GM19468 (cell line): ENCODE measurements at regions not wholly inside any gene's neighbourhood (a gene's known extent, or its start where the extent isn't known, plus 50 kb on each side); places are given as distances from the start of the nearest gene placed in this dataset.

Experiments
- ATAC-seq: cut with Tn5 transposase; IDR thresholded peaks from one replicate; pipeline ENCODE4 v1.9.1; 2021; ENCODE audit warnings: mild to moderate bottlenecking, moderate library complexity, moderate number of reproducible peaks; ENCODE audit not compliant: unreplicated experiment; ENCODE audit errors: extremely low read depth

GRCh38 chr12:84692071-84692470 lies 220.5 kb downstream of the SLC6A15 start:
- no peak for ATAC-seq

DNA sequence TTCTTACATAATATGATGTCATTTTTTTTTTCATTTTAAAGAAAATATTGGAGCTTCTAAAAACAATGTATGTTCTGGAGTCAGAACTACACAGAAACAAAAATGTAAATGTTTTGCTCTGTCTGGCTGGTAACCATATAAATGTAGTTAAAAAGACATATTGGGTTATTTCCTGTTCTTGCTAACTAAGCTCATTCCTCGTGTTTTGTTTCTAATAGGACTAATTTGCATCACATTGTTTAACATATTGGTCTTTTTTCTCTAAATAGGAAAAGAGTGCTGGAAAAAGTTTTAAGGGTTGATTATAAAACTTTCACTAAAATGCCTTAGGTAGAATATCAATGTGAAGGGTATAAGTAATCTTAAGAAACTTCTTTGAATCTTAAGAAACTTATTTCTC lies 221.3 kb downstream of the SLC6A15 start:
- no peak for ATAC-seq

DNA sequence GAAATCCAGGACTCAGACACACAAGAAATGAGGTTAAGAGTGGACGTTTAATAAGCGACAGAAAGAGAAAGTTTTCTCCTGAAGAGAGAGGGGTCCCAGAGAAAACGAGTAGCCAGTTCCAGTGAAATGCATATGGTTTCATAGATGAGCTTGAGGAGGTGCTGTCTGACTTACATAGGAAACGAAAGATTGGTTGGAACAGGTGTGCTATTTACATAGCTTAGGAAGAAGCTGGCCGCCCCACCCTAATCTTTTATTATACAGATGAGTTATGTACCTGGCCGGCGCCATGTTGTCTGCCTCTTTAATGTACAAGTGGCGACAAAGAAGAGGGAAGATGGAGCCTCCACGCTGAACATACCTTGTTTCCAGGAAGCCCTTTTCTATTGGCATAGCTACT lies 223.0 kb downstream of the SLC6A15 start:
- no peak for ATAC-seq

GRCh38 chr12:84685379-84685778 lies 227.2 kb downstream of the SLC6A15 start:
- ATAC-seq = no peak

DNA sequence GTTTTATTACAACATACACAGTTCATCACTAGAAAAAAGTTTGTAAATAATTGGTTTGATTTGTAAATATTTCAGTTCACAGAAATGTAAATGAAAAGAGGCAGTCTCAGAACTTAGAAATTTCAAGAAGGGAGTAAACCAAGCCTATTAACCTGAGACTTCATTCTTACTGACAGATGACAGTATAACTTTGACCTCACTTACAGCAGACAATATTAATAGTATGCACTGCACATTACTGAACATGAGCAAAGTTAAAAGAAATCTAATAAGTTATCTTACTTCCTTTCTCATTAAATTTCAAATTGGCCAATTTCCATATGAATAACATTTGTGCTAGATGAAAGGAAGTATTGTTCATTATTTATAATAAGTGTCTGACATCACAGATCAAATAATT lies 235.8 kb downstream of the SLC6A15 start:
- ATAC-seq = no peak

- ATAC-seq = no peak
Measured at GRCh38 chr12:84661786-84662185, 250.8 kb downstream of the SLC6A15 start.

- no peak for ATAC-seq
Measured at GRCh38 chr12:84660139-84660538, 252.5 kb downstream of the SLC6A15 start.

DNA sequence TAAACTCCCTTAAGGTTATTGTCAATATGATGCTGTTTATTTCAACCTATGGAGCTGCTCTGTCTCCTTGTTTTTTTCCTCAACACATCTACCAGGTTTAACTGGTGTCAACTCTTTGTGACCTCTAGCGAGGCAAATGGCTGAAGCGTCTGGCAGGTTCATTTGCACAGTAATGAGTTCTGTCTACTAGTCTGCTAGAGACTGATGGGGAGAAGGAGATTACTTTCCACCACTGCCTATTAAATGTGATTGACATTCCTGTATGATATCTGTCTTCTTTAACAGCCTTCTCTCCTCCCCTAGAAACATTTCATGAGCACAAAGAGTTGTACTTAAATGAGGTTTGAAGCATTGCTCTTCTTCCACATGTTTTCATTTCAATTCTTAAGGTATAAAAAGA lies 253.7 kb downstream of the SLC6A15 start:
- ATAC-seq = no peak

DNA sequence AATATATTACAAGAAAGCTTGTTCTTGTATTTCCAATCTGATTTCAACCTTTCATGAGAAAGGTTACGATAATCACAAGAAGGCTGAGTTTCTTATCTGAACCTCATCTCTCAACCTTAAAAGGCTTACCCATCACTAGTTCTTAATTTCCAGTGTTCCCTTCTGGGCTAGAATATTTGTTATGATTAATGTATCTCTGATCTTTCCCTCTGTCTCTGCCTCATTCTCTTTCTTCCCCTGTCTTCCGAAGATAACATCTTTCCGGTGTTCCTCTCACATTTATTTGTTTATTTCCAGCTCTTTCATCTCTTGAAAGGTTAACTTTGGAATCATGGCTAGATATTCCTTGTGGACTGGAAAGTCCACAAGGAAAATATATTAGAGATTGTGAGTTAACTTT lies 255.9 kb downstream of the SLC6A15 start:
- no peak for ATAC-seq

DNA sequence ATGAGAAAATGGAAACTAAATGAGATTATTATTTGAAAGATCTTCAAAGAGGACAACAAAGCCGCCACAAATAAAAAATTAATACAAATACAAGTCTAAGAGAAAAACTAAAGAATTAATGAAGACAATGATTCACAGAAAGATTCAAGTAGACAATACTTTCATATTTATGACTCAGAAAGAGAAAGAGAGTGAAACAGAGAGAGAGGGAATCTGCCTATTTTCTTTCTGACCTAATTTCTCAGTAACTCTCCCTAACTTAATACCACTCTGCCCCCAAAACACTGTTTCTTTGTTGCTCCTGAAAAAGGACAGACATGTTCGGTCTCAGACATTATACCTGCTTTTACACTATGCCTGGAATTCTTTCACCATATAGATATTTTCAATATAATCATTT lies 259.1 kb downstream of the SLC6A15 start:
- no peak for ATAC-seq

GRCh38 chr12:84648425-84648824 lies 264.2 kb downstream of the SLC6A15 start:
- no peak for ATAC-seq

DNA sequence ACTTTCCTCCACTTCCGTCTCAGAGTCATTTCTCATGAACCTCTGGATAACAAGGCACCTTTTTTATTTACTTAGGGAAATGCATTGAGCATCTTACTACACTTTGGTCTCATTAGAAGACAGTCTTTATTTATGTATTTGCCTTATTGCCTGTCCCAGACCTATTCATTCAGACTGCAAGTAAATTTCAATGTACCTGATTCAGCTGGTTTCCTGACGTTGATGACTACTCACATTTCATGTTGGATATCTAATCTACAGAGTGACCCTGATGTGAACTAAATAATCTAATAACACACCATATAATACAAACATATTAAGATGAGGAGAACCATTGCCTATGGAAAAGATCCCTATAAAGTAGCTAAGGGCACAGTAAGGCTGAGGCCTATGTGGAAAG lies 267.7 kb downstream of the SLC6A15 start:
- no peak for ATAC-seq

- ATAC-seq = no peak
Measured at GRCh38 chr12:84643993-84644392, 268.6 kb downstream of the SLC6A15 start.

DNA sequence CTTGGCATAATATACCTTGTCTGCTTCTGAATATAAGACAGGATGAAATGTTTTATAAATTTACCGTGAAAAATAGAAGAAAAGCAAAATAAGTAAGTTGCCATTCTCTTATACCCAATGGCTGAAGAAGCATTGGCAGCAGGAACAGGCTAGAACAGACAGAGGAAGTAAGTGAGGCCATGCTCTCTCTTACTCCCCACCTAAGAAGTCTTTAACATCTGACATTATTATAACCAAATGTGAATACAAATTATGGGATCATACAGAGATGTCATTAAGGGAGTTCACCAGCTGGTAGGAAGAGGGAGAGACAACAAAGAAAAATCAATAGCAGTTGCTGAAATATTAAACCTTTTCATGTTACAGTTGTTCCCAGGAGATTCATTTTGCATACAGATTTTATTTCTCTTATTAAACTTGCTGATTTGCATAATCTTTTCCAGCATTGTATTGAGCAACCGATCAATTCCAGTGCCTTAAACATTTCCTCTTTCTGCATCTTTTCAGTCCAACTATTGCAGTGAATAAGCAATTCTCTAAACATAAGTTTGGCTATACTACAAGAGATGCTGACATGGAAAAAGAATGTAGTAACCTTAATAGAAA lies 270.6 kb downstream of the SLC6A15 start:
- no peak for ATAC-seq

GRCh38 chr12:84638811-84639368 lies 273.7 kb downstream of the SLC6A15 start:
- no peak for ATAC-seq

- no peak for ATAC-seq
Measured at GRCh38 chr12:84637926-84638325, 274.7 kb downstream of the SLC6A15 start.

DNA sequence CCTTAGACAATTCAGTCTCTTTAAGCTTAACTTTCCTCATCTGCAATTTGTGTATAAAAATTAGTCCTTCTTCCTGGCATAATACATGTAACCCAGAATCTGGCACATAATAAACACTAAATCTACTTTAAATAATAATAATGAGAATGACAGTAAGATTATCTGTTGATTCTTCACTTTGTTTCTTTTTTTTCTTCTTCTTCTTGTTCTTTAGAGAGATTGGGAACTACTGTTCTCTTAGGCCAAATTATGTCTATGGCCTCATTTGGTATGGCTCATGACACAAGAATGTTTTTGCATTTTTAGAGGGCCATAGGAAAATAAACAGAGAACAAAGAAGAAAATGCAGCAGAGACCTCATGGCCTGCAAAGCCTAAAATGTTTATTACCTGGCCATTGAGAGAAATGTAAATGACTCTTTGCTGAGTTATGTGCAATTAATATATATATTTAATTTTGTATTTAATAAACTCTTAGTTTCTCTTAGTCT lies 275.8 kb downstream of the SLC6A15 start:
- no peak for ATAC-seq

DNA sequence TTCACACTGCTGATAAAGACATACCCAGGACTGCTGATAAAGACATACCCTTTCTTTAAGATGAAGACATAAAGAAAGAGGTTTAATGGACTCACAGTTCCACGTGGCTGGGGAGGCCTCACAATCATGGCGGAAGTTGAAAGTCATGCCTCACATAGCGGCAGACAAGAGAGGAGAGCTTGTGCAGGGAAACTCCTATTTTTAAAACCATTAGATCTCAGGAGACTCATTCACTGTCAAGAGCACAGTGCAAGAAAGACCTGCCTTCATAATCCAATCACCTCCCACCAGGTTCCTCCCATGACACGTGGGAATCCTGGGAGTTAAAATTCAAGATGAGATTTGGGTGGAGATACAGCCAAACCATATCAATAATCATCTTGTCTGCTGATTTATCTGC lies 278.1 kb downstream of the SLC6A15 start:
- ATAC-seq = no peak

GRCh38 chr12:84632556-84632955 lies 280.0 kb downstream of the SLC6A15 start:
- ATAC-seq = no peak

- ATAC-seq = no peak
Measured at GRCh38 chr12:84631020-84631419, 281.6 kb downstream of the SLC6A15 start.

DNA sequence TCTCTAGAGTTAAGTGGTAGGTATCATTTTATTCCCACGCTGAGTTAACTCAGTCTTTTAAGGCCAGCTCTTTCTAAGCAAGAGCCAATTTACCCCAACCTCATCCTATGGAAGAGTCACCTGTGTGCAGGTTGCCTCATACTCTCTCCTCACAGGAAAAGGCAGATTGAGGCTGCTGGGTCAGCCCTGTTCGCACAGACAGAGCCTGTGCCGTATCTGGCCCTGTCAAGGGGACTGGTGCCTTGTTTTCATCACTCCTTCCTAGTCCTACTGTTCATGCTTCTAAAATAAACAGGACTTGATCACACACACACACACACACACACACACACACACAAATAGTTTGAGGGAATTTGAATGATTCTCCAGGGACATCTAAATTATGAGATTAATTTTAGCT lies 285.0 kb downstream of the SLC6A15 start:
- ATAC-seq = no peak

GRCh38 chr12:84624601-84625000 lies 288.0 kb downstream of the SLC6A15 start:
- no peak for ATAC-seq
